ENCODE measurements at regions not wholly inside any gene's neighbourhood (a gene's known extent, or its start where the extent isn't known, plus 50 kb on each side); places are given as distances from the start of the nearest gene placed in this dataset.
A peak's percentile ranks its signal among the peaks of the same experiment; 100 is the strongest.
"Not testable (repeated sequence)": the region's sequence is repeated elsewhere in the genome, so short reads cannot be mapped to it uniquely, and the experiment has no call there.

DNA sequence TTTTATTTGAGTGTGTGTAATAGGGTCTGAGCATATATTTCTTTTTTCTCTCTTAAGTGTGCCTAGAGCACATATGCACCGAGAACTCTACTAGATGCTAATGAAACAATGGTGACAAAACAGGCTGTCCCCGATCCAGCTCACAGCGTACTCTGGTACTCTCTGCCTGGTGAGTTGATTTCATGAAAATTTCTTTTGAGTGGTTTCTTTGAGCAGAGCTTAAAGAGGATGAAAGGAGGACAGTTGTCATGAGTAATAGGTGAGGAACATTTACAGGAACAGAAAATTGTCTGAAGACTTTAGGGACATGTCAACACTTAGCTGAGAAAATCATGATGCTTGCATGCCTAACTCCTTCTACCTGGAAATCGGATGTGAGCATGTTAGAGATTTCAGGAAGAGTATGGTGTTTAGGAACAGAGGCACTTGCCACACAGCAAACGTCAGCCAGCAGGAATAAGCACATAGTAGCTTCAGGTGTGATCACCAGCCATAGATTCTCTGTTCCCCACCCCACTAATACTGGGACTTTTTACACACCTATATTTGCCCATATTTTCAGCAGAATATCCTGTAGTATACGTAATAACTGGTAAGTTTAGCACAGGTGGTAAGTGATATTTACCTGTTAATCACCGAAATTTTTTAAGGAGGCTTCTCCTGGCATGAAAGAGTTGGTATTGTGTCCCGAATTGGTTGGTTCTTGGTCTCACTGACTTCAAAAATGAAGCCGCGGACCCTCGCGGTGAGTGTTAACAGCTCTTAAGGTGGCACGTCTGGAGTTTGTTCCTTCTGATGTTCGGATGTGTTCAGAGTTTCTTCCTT is 111.1 kb downstream of the ZNF330 start:
- H3K36me3 Mint-ChIP-seq = no peaks in the 10 kb centered on the region
- TF ChIP-seq ESRRA (CRISPR knock-in tag; IDR thresholded peaks at IDR 0.05; ENCODE audit: borderline replicate concordance) (no peak), JUN (CRISPR knock-in tag; IDR thresholded peaks at IDR 0.05) (no peak), FOXJ3 (CRISPR knock-in tag; IDR thresholded peaks at IDR 0.05; ENCODE audit: borderline replicate concordance) (no peak), ZNF263 (CRISPR knock-in tag; IDR thresholded peaks at IDR 0.05; ENCODE audit: low read depth) (no peak), NR3C1 (CRISPR knock-in tag; conservative IDR thresholded peaks at IDR 0.05; ENCODE audit: low read depth) (no peak), ETV6 (CRISPR knock-in tag; IDR thresholded peaks at IDR 0.05) (no peak)
- TF ChIP-seq, protein P1, sequence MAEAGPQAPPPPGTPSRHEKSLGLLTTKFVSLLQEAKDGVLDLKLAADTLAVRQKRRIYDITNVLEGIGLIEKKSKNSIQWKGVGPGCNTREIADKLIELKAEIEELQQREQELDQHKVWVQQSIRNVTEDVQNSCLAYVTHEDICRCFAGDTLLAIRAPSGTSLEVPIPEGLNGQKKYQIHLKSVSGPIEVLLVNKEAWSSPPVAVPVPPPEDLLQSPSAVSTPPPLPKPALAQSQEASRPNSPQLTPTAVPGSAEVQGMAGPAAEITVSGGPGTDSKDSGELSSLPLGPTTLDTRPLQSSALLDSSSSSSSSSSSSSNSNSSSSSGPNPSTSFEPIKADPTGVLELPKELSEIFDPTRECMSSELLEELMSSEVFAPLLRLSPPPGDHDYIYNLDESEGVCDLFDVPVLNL (CRISPR knock-in tag; IDR thresholded peaks at IDR 0.05; ENCODE audit: borderline replicate concordance, low read depth) = no peak
- TF ChIP-seq, protein P2, sequence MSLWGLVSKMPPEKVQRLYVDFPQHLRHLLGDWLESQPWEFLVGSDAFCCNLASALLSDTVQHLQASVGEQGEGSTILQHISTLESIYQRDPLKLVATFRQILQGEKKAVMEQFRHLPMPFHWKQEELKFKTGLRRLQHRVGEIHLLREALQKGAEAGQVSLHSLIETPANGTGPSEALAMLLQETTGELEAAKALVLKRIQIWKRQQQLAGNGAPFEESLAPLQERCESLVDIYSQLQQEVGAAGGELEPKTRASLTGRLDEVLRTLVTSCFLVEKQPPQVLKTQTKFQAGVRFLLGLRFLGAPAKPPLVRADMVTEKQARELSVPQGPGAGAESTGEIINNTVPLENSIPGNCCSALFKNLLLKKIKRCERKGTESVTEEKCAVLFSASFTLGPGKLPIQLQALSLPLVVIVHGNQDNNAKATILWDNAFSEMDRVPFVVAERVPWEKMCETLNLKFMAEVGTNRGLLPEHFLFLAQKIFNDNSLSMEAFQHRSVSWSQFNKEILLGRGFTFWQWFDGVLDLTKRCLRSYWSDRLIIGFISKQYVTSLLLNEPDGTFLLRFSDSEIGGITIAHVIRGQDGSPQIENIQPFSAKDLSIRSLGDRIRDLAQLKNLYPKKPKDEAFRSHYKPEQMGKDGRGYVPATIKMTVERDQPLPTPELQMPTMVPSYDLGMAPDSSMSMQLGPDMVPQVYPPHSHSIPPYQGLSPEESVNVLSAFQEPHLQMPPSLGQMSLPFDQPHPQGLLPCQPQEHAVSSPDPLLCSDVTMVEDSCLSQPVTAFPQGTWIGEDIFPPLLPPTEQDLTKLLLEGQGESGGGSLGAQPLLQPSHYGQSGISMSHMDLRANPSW (CRISPR knock-in tag; conservative IDR thresholded peaks at IDR 0.05; ENCODE audit: low read depth) = no peak
- TF ChIP-seq, protein P3, sequence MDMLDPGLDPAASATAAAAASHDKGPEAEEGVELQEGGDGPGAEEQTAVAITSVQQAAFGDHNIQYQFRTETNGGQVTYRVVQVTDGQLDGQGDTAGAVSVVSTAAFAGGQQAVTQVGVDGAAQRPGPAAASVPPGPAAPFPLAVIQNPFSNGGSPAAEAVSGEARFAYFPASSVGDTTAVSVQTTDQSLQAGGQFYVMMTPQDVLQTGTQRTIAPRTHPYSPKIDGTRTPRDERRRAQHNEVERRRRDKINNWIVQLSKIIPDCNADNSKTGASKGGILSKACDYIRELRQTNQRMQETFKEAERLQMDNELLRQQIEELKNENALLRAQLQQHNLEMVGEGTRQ (CRISPR knock-in tag; IDR thresholded peaks at IDR 0.05) = no peak
- TF ChIP-seq, protein P4, sequence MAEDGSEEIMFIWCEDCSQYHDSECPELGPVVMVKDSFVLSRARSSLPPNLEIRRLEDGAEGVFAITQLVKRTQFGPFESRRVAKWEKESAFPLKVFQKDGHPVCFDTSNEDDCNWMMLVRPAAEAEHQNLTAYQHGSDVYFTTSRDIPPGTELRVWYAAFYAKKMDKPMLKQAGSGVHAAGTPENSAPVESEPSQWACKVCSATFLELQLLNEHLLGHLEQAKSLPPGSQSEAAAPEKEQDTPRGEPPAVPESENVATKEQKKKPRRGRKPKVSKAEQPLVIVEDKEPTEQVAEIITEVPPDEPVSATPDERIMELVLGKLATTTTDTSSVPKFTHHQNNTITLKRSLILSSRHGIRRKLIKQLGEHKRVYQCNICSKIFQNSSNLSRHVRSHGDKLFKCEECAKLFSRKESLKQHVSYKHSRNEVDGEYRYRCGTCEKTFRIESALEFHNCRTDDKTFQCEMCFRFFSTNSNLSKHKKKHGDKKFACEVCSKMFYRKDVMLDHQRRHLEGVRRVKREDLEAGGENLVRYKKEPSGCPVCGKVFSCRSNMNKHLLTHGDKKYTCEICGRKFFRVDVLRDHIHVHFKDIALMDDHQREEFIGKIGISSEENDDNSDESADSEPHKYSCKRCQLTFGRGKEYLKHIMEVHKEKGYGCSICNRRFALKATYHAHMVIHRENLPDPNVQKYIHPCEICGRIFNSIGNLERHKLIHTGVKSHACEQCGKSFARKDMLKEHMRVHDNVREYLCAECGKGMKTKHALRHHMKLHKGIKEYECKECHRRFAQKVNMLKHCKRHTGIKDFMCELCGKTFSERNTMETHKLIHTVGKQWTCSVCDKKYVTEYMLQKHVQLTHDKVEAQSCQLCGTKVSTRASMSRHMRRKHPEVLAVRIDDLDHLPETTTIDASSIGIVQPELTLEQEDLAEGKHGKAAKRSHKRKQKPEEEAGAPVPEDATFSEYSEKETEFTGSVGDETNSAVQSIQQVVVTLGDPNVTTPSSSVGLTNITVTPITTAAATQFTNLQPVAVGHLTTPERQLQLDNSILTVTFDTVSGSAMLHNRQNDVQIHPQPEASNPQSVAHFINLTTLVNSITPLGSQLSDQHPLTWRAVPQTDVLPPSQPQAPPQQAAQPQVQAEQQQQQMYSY (CRISPR knock-in tag; IDR thresholded peaks at IDR 0.05) = no peak
- DNase-seq (ENCODE audit: low spot score) = no peak
- no peak overlapping the region for H3K27ac Mint-ChIP-seq
- CTCF ChIA-PET = no interaction called here
- no peak for ATAC-seq
- POLR2A ChIA-PET = no interaction called here
- peak overlapping the region; percentile 59; the same call in 1 of the 2 replicates for H3K4me3 Mint-ChIP-seq
- H3K27me3 Mint-ChIP-seq (ENCODE audit: low read depth) = peaks cover 15% of the 10 kb centered on the region
- no peaks in the 10 kb centered on the region for H3K9me3 Mint-ChIP-seq
- 0 out of 2 replicates have a peak, but pooled peaks cover 4% of the 10 kb centered on the region for H3K4me1 Mint-ChIP-seq

DNA sequence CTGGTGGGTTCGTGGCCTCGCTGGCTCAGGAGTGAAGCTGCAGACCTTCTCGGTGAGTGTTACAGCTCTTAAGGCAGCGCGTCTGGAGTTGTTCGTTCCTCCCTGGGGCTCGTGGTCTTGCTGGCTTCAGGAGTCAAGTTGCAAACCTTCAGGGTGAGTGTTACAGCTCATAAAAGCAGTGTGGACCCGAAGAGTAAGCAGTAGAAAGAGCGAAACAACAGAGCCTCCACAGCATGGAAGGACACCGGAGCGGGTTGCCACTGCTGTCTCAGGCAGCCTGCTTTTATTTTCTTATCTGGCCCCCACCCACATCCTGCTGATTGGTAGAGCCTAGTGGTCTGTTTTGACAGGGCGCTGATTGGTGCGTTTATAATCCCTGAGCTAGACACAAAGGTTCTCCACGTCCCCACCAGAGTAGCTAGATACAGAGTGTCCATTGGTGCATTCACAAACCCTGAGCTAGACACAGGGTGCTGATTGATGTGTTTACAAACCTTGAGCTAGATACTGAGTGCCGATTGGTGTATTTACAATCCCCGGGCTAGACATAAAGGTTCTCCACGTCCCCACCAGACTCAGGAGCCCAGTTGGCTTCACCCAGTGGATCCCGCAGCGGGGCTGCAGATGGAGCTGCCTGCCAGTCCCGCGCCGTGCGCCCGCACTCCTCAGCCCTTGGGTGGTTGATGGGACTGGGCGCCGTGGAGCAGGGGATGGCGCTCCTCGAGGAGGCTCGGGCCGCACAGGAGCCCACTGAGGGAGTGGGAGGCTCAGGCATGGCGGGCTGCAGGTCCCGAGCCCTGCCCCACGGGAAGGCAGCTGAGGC is 111.9 kb downstream of the ZNF330 start:
- Mint-ChIP-seq H3K27me3 (ENCODE audit: low read depth) (peaks cover 15% of the 10 kb centered on the region), H3K4me3 (peak overlapping the region; percentile 59)
- peak; percentile 26 for DNase-seq (ENCODE audit: low spot score)
- H3K4me1 Mint-ChIP-seq, CTCF ChIA-PET, POLR2A ChIA-PET, H3K36me3 Mint-ChIP-seq, H3K9me3 Mint-ChIP-seq, ATAC-seq, H3K27ac Mint-ChIP-seq: not testable (repeated sequence)
- TF ChIP-seq, protein P5, sequence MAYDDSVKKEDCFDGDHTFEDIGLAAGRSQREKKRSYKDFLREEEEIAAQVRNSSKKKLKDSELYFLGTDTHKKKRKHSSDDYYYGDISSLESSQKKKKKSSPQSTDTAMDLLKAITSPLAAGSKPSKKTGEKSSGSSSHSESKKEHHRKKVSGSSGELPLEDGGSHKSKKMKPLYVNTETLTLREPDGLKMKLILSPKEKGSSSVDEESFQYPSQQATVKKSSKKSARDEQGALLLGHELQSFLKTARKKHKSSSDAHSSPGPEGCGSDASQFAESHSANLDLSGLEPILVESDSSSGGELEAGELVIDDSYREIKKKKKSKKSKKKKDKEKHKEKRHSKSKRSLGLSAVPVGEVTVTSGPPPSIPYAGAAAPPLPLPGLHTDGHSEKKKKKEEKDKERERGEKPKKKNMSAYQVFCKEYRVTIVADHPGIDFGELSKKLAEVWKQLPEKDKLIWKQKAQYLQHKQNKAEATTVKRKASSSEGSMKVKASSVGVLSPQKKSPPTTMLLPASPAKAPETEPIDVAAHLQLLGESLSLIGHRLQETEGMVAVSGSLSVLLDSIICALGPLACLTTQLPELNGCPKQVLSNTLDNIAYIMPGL (CRISPR knock-in tag; IDR thresholded peaks at IDR 0.05) = peak; percentile 30; the same call in 1 of the 2 replicates
- TF ChIP-seq NFYB (CRISPR knock-in tag; conservative IDR thresholded peaks at IDR 0.05; ENCODE audit: low read depth) = peak; percentile 36; the same call in 1 of the 2 replicates

DNA sequence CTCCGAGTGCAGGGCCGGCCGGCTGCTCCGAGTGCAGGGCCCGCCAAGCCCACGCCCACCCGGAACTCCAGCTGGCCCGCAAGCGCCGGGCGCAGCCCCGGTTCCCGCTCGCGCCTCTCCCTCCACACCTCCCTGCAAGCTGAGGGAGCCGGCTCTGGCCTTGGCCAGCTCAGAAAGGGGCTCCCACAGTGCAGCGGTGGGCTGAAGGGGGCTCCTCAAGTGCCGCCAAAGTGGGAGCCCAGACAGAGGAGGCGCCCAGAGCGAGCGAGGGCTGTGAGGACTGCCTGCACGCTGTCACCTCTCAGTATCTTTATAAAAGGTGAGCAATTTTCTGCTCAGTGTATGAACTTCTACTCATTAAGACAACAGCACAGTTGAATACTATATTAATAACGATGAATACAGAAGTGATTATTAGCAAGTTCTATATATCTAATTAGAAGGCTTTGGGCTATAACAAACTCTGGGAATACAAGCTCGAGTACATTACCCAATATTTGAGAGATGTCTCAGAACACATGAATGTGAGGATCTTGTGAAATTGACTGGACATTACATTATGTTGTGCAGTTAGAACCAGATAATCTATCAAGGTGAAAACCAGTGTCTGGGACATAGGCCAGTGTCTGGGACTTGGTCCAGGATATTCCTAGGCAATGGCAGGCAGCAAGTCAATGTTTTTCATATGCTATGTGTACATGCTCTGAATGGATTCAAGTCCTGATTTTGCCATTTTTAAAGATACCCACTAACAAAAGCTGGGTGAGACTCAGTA is 112.9 kb downstream of the ZNF330 start:
- POLR2A ChIA-PET, H3K27ac Mint-ChIP-seq, H3K9me3 Mint-ChIP-seq, H3K4me1 Mint-ChIP-seq, CTCF ChIA-PET, H3K36me3 Mint-ChIP-seq: not testable (repeated sequence)
- DNase-seq (ENCODE audit: low spot score) (peak; percentile 14), ATAC-seq (peak; percentile 22; the same call in 1 of the 2 replicates)
- peak overlapping the region; percentile 45 for H3K4me3 Mint-ChIP-seq
- peaks cover 15% of the 10 kb centered on the region for H3K27me3 Mint-ChIP-seq (ENCODE audit: low read depth)

All from WTC11 (cell line).